ENCODE measurements at regions not wholly inside any gene's neighbourhood (a gene's known extent, or its start where the extent isn't known, plus 50 kb on each side); places are given as distances from the start of the nearest gene placed in this dataset.
"Not testable (repeated sequence)": the region's sequence is repeated elsewhere in the genome, so short reads cannot be mapped to it uniquely, and the experiment has no call there.

DNA sequence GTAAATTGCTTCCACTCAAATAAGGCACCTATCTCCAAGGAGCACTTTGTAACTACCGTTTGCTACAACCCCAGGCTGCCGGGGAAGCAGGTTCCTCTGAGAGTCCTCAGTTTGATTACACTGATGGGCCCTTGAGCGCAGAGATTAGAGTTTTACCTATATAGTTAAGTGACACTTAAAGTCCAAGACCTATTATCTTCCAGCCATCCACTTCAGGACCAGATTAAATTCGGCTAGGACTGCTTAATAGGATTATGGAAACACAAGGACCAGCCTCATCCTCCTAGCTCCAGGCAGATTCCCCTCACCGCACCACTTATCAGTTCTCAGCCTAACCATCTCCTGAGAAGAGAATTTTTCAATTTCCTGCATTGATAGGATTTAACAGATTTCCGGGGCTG, 64.7 kb upstream of the TIAM2 start:
- H3K4me3 ChIP-seq (ENCODE audit: low read length in 2 of 2) = no peak overlapping the region
- H3K9me3 ChIP-seq (ENCODE audit: control insufficient read depth in 2 of 2, insufficient read depth in 1 of 2, low read length in 1 of 2) = no peaks in the 10 kb centered on the region
- no peaks in the 10 kb centered on the region for H3K4me1 ChIP-seq (ENCODE audit: control insufficient read depth in 2 of 2, insufficient read depth in 2 of 2, low read length in 2 of 2)
- H3K36me3 ChIP-seq (ENCODE audit: control insufficient read depth in 2 of 2, insufficient read depth in 2 of 2, low read length in 1 of 2) = no peaks in the 10 kb centered on the region
- no peak overlapping the region for H3K27ac ChIP-seq (ENCODE audit: low read depth in 1 of 2, low read length in 1 of 2)
- WGBS = 88% methylated on average over 6 of the region's 6 CpGs
- DNase-seq (ENCODE audit: low read depth in 6 of 9, low spot score in 9 of 9) = no peak
- no peaks in the 10 kb centered on the region for H3K27me3 ChIP-seq (ENCODE audit: control insufficient read depth in 2 of 2, insufficient read depth in 1 of 2, low read length in 1 of 2)

GRCh38 chr6:154931711-154932424, 63.2 kb upstream of the TIAM2 start:
- Histone ChIP-seq H3K9me3 (ENCODE audit: control insufficient read depth in 2 of 2, insufficient read depth in 1 of 2, low read length in 1 of 2) (no peaks in the 10 kb centered on the region), H3K4me1 (ENCODE audit: control insufficient read depth in 2 of 2, insufficient read depth in 2 of 2, low read length in 2 of 2) (no peaks in the 10 kb centered on the region), H3K36me3 (ENCODE audit: control insufficient read depth in 2 of 2, insufficient read depth in 2 of 2, low read length in 1 of 2) (no peaks in the 10 kb centered on the region), H3K27ac (ENCODE audit: low read depth in 1 of 2, low read length in 1 of 2) (no peak overlapping the region), H3K27me3 (ENCODE audit: control insufficient read depth in 2 of 2, insufficient read depth in 1 of 2, low read length in 1 of 2) (no peaks in the 10 kb centered on the region), H3K4me3 (ENCODE audit: low read length in 2 of 2) (no peak overlapping the region)
- no peak for DNase-seq (ENCODE audit: low read depth in 6 of 9, low spot score in 9 of 9)
- WGBS = 87% methylated on average over 4 of the region's 4 CpGs

- Histone ChIP-seq H3K4me1 (ENCODE audit: control insufficient read depth in 2 of 2, insufficient read depth in 2 of 2, low read length in 2 of 2) (no peaks in the 10 kb centered on the region), H3K27ac (ENCODE audit: low read depth in 1 of 2, low read length in 1 of 2) (no peak overlapping the region), H3K36me3 (ENCODE audit: control insufficient read depth in 2 of 2, insufficient read depth in 2 of 2, low read length in 1 of 2) (no peaks in the 10 kb centered on the region), H3K4me3 (ENCODE audit: low read length in 2 of 2) (no peak overlapping the region), H3K27me3 (ENCODE audit: control insufficient read depth in 2 of 2, insufficient read depth in 1 of 2, low read length in 1 of 2) (no peaks in the 10 kb centered on the region), H3K9me3 (ENCODE audit: control insufficient read depth in 2 of 2, insufficient read depth in 1 of 2, low read length in 1 of 2) (no peaks in the 10 kb centered on the region)
- 83% methylated on average over 6 of the region's 6 CpGs for WGBS
- DNase-seq (ENCODE audit: low read depth in 6 of 9, low spot score in 9 of 9) = no peak
Measured at GRCh38 chr6:154932515-154933027, 62.5 kb upstream of the TIAM2 start.

GRCh38 chr6:154933181-154933827, 61.8 kb upstream of the TIAM2 start:
- Histone ChIP-seq H3K36me3 (ENCODE audit: control insufficient read depth in 2 of 2, insufficient read depth in 2 of 2, low read length in 1 of 2) (no peaks in the 10 kb centered on the region), H3K27me3 (ENCODE audit: control insufficient read depth in 2 of 2, insufficient read depth in 1 of 2, low read length in 1 of 2) (no peaks in the 10 kb centered on the region), H3K4me3 (ENCODE audit: low read length in 2 of 2) (no peak overlapping the region), H3K9me3 (ENCODE audit: control insufficient read depth in 2 of 2, insufficient read depth in 1 of 2, low read length in 1 of 2) (no peaks in the 10 kb centered on the region), H3K4me1 (ENCODE audit: control insufficient read depth in 2 of 2, insufficient read depth in 2 of 2, low read length in 2 of 2) (no peaks in the 10 kb centered on the region), H3K27ac (ENCODE audit: low read depth in 1 of 2, low read length in 1 of 2) (no peak overlapping the region)
- 95% methylated on average over 10 of the region's 10 CpGs for WGBS
- no peak for DNase-seq (ENCODE audit: low read depth in 6 of 9, low spot score in 9 of 9)

DNA sequence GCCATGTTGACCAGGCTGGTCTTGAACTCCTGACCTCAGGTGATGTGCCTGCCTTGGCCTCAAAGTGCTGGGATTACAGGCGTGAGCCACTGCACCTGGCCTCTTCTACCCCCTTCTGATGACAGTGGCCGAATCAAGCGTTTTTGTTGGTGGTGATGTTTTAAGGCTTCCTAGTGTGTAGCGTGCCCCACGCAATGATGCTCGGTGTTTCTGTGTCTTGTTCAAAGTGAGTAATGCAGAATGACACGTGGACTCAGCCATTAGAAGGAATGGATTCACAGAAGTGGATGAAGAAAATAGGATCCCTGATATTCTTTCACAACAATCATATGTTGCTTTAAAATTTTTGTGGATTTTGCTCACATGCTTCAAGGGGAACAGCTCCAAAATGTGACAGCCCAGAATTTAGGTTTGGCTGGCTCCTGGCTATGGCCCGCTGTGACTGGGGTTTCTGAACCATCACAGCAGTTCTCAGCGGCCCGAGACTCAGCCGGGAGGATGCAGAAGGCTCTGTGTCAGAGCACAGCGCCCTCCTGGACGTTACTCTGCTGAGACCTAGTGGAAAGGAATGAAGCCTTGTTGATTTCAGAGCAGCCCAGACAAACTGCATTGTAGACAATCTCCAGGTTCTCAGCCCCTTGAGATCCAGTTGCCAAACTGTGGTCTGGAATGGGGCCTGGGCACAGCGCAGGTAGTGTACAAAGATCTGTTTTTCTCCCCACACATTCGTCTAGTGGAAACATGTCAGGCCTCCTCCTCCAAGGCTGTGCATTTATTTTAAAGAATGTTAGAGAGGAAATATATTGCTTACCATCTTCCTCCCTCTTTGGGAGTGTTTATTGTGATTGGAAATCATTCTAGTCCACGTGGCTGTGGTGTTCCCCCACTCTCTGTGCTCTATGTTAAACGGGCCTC, 57.6 kb upstream of the TIAM2 start:
- no peak overlapping the region for H3K4me3 ChIP-seq (ENCODE audit: low read length in 2 of 2)
- H3K4me1 ChIP-seq (ENCODE audit: control insufficient read depth in 2 of 2, insufficient read depth in 2 of 2, low read length in 2 of 2) = no peaks in the 10 kb centered on the region
- no peaks in the 10 kb centered on the region for H3K27me3 ChIP-seq (ENCODE audit: control insufficient read depth in 2 of 2, insufficient read depth in 1 of 2, low read length in 1 of 2)
- no peak for DNase-seq (ENCODE audit: low read depth in 6 of 9, low spot score in 9 of 9)
- no peak overlapping the region for H3K27ac ChIP-seq (ENCODE audit: low read depth in 1 of 2, low read length in 1 of 2)
- no peaks in the 10 kb centered on the region for H3K9me3 ChIP-seq (ENCODE audit: control insufficient read depth in 2 of 2, insufficient read depth in 1 of 2, low read length in 1 of 2)
- WGBS = 86% methylated on average over 17 of the region's 17 CpGs
- H3K36me3 ChIP-seq (ENCODE audit: control insufficient read depth in 2 of 2, insufficient read depth in 2 of 2, low read length in 1 of 2) = no peaks in the 10 kb centered on the region

DNA sequence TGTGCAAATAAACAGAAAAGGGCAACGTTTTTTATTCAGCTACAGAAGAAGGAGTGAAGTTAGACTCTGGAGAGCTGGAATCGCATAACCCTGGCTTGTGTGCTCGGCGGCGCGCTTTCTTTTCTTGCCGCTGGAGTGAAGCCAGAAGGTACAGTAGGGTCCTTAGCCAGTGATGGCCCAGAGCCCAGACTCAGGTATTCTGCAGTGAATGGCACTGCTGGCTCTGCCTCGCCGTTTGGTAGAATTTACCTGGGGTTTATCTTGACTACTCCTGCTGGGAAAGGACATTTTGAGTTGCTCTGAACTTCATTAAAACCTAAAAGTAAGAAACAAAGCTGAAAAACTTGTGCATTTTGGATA, 56.9 kb upstream of the TIAM2 start:
- no peaks in the 10 kb centered on the region for H3K9me3 ChIP-seq (ENCODE audit: control insufficient read depth in 2 of 2, insufficient read depth in 1 of 2, low read length in 1 of 2)
- no peaks in the 10 kb centered on the region for H3K4me1 ChIP-seq (ENCODE audit: control insufficient read depth in 2 of 2, insufficient read depth in 2 of 2, low read length in 2 of 2)
- H3K36me3 ChIP-seq (ENCODE audit: control insufficient read depth in 2 of 2, insufficient read depth in 2 of 2, low read length in 1 of 2) = no peaks in the 10 kb centered on the region
- H3K27ac ChIP-seq (ENCODE audit: low read depth in 1 of 2, low read length in 1 of 2) = no peak overlapping the region
- no peaks in the 10 kb centered on the region for H3K27me3 ChIP-seq (ENCODE audit: control insufficient read depth in 2 of 2, insufficient read depth in 1 of 2, low read length in 1 of 2)
- DNase-seq (ENCODE audit: low read depth in 6 of 9, low spot score in 9 of 9) = no peak
- no peak overlapping the region for H3K4me3 ChIP-seq (ENCODE audit: low read length in 2 of 2)
- 88% methylated on average over 9 of the region's 9 CpGs for WGBS

DNA sequence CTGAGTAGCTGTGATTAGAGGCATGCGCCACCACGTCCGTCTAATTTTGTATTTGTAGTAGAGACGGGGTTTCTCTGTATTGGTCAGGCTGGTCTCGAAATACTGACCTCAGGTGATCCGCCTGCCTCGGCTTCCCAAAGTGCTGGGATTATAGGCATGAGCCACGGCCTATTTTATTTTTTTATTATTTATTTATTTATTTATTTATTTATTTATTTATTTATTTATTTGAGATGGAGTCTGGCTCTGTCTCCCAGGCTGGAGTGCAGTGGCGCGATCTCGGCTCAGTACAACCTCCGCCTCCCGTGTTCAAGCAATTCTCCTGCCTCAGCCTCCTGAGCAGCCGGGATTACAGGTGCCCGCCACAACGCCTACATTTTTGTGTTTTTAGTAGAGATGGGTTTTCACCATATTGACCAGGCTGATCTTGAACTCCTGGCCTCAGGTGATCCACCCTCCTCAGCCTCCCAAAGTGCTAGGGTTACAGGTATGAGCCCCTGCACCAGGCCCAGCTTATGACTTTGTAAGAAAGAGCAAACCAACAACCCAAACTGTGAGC, 56.3 kb upstream of the TIAM2 start:
- H3K27me3 ChIP-seq (ENCODE audit: control insufficient read depth in 2 of 2, insufficient read depth in 1 of 2, low read length in 1 of 2); H3K4me1 ChIP-seq (ENCODE audit: control insufficient read depth in 2 of 2, insufficient read depth in 2 of 2, low read length in 2 of 2); H3K36me3 ChIP-seq (ENCODE audit: control insufficient read depth in 2 of 2, insufficient read depth in 2 of 2, low read length in 1 of 2); H3K27ac ChIP-seq (ENCODE audit: low read depth in 1 of 2, low read length in 1 of 2); DNase-seq (ENCODE audit: low read depth in 6 of 9, low spot score in 9 of 9); H3K4me3 ChIP-seq (ENCODE audit: low read length in 2 of 2); H3K9me3 ChIP-seq (ENCODE audit: control insufficient read depth in 2 of 2, insufficient read depth in 1 of 2, low read length in 1 of 2): not testable (repeated sequence)
- WGBS = 97% methylated on average over 16 of the region's 16 CpGs

- Histone ChIP-seq H3K27ac (ENCODE audit: low read depth in 1 of 2, low read length in 1 of 2) (no peak overlapping the region), H3K4me3 (ENCODE audit: low read length in 2 of 2) (no peak overlapping the region), H3K27me3 (ENCODE audit: control insufficient read depth in 2 of 2, insufficient read depth in 1 of 2, low read length in 1 of 2) (no peaks in the 10 kb centered on the region), H3K36me3 (ENCODE audit: control insufficient read depth in 2 of 2, insufficient read depth in 2 of 2, low read length in 1 of 2) (peaks cover 0 to 6% of the 10 kb centered on the region in 2 donors), H3K4me1 (ENCODE audit: control insufficient read depth in 2 of 2, insufficient read depth in 2 of 2, low read length in 2 of 2) (no peaks in the 10 kb centered on the region), H3K9me3 (ENCODE audit: control insufficient read depth in 2 of 2, insufficient read depth in 1 of 2, low read length in 1 of 2) (no peaks in the 10 kb centered on the region)
- WGBS = 98% methylated on average over 2 of the region's 2 CpGs
- no peak for DNase-seq (ENCODE audit: low read depth in 6 of 9, low spot score in 9 of 9)
Measured at GRCh38 chr6:154942770-154943169, 52.3 kb upstream of the TIAM2 start.
